ENCODE measurements at regions not wholly inside any gene's neighbourhood (a gene's known extent, or its start where the extent isn't known, plus 50 kb on each side); places are given as distances from the start of the nearest gene placed in this dataset.

DNA sequence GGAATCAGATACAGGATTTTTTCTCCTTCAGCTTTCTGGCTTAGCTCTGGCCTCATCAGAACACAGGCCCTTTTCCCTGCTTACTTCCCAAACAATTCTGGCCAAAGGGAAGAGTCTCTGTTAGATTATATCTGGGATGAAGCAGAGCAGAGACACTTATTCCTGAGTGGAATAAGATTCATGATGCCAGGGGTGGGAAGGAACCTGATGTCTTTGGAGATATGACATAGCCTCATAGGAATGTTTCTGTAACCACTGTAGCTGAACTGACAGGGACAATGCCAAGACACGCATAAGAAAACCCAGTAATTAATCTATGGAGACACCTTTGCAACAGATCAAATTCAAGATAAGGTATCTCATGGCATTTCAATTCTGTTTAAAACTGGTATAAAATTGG, 177.1 kb upstream of the RAG2 start:
- TF ChIP-seq, protein P1, sequence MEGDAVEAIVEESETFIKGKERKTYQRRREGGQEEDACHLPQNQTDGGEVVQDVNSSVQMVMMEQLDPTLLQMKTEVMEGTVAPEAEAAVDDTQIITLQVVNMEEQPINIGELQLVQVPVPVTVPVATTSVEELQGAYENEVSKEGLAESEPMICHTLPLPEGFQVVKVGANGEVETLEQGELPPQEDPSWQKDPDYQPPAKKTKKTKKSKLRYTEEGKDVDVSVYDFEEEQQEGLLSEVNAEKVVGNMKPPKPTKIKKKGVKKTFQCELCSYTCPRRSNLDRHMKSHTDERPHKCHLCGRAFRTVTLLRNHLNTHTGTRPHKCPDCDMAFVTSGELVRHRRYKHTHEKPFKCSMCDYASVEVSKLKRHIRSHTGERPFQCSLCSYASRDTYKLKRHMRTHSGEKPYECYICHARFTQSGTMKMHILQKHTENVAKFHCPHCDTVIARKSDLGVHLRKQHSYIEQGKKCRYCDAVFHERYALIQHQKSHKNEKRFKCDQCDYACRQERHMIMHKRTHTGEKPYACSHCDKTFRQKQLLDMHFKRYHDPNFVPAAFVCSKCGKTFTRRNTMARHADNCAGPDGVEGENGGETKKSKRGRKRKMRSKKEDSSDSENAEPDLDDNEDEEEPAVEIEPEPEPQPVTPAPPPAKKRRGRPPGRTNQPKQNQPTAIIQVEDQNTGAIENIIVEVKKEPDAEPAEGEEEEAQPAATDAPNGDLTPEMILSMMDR (conservative IDR thresholded peaks at IDR 0.05; ENCODE audit: low read length), result no peak
- no peak for TF ChIP-seq EZH2phosphoT487 (IDR thresholded peaks at IDR 0.05; ENCODE audit: borderline replicate concordance, low read depth, low read length)

All from OCI-LY7 (cell line).